ENCODE measurements at regions not wholly inside any gene's neighbourhood (a gene's known extent, or its start where the extent isn't known, plus 50 kb on each side); places are given as distances from the start of the nearest gene placed in this dataset.

- DNase-seq (ENCODE audit: low read depth): no peak
Measured at GRCh38 chr7:81529785-81530184, 240.1 kb downstream of the HGF start.

GRCh38 chr7:81527651-81528050 is 242.2 kb downstream of the HGF start:
- DNase-seq (ENCODE audit: low read depth): peak; percentile 8

GRCh38 chr7:81526971-81527370 is 242.9 kb downstream of the HGF start:
- DNase-seq (ENCODE audit: low read depth): no peak

GRCh38 chr7:81525841-81526240 is 244.0 kb downstream of the HGF start:
- no peak for DNase-seq (ENCODE audit: low read depth)

- DNase-seq (ENCODE audit: low read depth): no peak
Measured at GRCh38 chr7:81519886-81520285, 250.0 kb downstream of the HGF start.

- peak; percentile 54 for DNase-seq (ENCODE audit: low read depth)
Measured at GRCh38 chr7:81516898-81517297, 252.9 kb downstream of the HGF start.

- DNase-seq (ENCODE audit: low read depth): peak; percentile 17
Measured at GRCh38 chr7:81515009-81515408, 254.8 kb downstream of the HGF start.

GRCh38 chr7:81514546-81514945 is 255.3 kb downstream of the HGF start:
- DNase-seq (ENCODE audit: low read depth): no peak

GRCh38 chr7:81510122-81510521 is 259.7 kb downstream of the HGF start:
- no peak for DNase-seq (ENCODE audit: low read depth)

GRCh38 chr7:81507221-81507620 is 262.6 kb downstream of the HGF start:
- no peak for DNase-seq (ENCODE audit: low read depth)

GRCh38 chr7:81506609-81507008 is 263.2 kb downstream of the HGF start:
- no peak for DNase-seq (ENCODE audit: low read depth)

GRCh38 chr7:81503771-81504170 is 266.1 kb downstream of the HGF start:
- no peak for DNase-seq (ENCODE audit: low read depth)

GRCh38 chr7:81503336-81503735 is 266.5 kb downstream of the HGF start:
- no peak for DNase-seq (ENCODE audit: low read depth)

- DNase-seq (ENCODE audit: low read depth): peak; percentile 56
Measured at GRCh38 chr7:81501220-81501619, 268.6 kb downstream of the HGF start.

GRCh38 chr7:81500631-81501030 is 269.2 kb downstream of the HGF start:
- no peak for DNase-seq (ENCODE audit: low read depth)

- peak; percentile 73 for DNase-seq (ENCODE audit: low read depth)
Measured at GRCh38 chr7:81499262-81500116, 270.4 kb downstream of the HGF start.

- no peak for DNase-seq (ENCODE audit: low read depth)
Measured at GRCh38 chr7:81498176-81498575, 271.7 kb downstream of the HGF start.

- no peak for DNase-seq (ENCODE audit: low read depth)
Measured at GRCh38 chr7:81492910-81493309, 276.9 kb downstream of the HGF start.

GRCh38 chr7:81492240-81492639 is 277.6 kb downstream of the HGF start:
- DNase-seq (ENCODE audit: low read depth): no peak

GRCh38 chr7:81491573-81491972 is 278.3 kb downstream of the HGF start:
- DNase-seq (ENCODE audit: low read depth): no peak

GRCh38 chr7:81488210-81488609 is 281.6 kb downstream of the HGF start:
- peak; percentile 5 for DNase-seq (ENCODE audit: low read depth)

GRCh38 chr7:81487516-81487915 is 282.3 kb downstream of the HGF start:
- DNase-seq (ENCODE audit: low read depth): no peak

GRCh38 chr7:81484261-81484660 is 285.6 kb downstream of the HGF start:
- peak; percentile 30 for DNase-seq (ENCODE audit: low read depth)

- peak; percentile 45 for DNase-seq (ENCODE audit: low read depth)
Measured at GRCh38 chr7:81482600-81483186, 287.2 kb downstream of the HGF start.

Measured in ELR (cell line).